Liver (tissue), 3 donors: ENCODE measurements at regions not wholly inside any gene's neighbourhood (a gene's known extent, or its start where the extent isn't known, plus 50 kb on each side); places are given as distances from the start of the nearest gene placed in this dataset.

Experiments
- ATF3 ChIP-seq: IDR thresholded peaks from 2 replicates; pipeline ENCODE4 v1.6.1; 2016; ENCODE audit warnings: antibody characterized with exemption
- CTCF ChIP-seq: fragments of 150-350 bp; IDR thresholded peaks from 2 replicates; pipeline ENCODE4 v1.5.1; 2017; ENCODE audit warnings: improper control_type of control experiment, low read depth, low read length; ENCODE audit not compliant: missing input control
- EGR1 ChIP-seq, 2 donors: IDR thresholded peaks; 2 replicates each; pipeline ENCODE4 v1.6.1; 2016 to 2018; ENCODE audit warnings: antibody characterized with exemption in 2 of 2, low read depth in 2 of 2
- GABPA ChIP-seq, 2 donors: IDR thresholded peaks in 1 of 2; conservative IDR thresholded peaks in 1 of 2; 2 replicates each; pipeline ENCODE4 v1.6.1; 2016; ENCODE audit warnings: antibody characterized with exemption in 2 of 2, mild to moderate bottlenecking in 1 of 2, moderate library complexity in 1 of 2
- HNF4G ChIP-seq: IDR thresholded peaks from 2 replicates; pipeline ENCODE4 v1.6.1; 2016; ENCODE audit warnings: antibody characterized with exemption
- JUND ChIP-seq, 2 donors: IDR thresholded peaks; 2 replicates each; pipeline ENCODE4 v1.6.1; 2016; ENCODE audit warnings: antibody characterized with exemption in 2 of 2
- RAD21 ChIP-seq, 2 donors: IDR thresholded peaks; 2 replicates each; pipeline ENCODE4 v1.6.1; 2016; ENCODE audit warnings: antibody characterized with exemption in 2 of 2, mild to moderate bottlenecking in 2 of 2
- SP1 ChIP-seq: IDR thresholded peaks from 2 replicates; pipeline ENCODE4 v1.6.1; 2018; ENCODE audit warnings: antibody characterized with exemption, mild to moderate bottlenecking
- YY1 ChIP-seq: IDR thresholded peaks from 2 replicates; pipeline ENCODE4 v1.6.1; 2016; ENCODE audit warnings: antibody characterized with exemption, mild to moderate bottlenecking
- TF ChIP-seq, protein P1 (sequence below): IDR thresholded peaks from 2 replicates; pipeline ENCODE4 v1.6.1; 2016; ENCODE audit warnings: antibody characterized with exemption, mild to moderate bottlenecking
- TF ChIP-seq, protein P2 (sequence below): IDR thresholded peaks from 2 replicates; pipeline ENCODE4 v1.6.1; 2016; ENCODE audit warnings: antibody characterized with exemption
- TF ChIP-seq, protein P3 (sequence below): IDR thresholded peaks from 2 replicates; pipeline ENCODE4 v1.6.1; 2016; ENCODE audit warnings: antibody characterized with exemption
- donor health status: healthy.
- donor health status: healthy.

- no peak for TF ChIP-seq CTCF
- TF ChIP-seq EGR1 (IDR thresholded peaks at IDR 0.05; ENCODE audit: low read depth in 2 of 2): no peak
- TF ChIP-seq, protein P1, sequence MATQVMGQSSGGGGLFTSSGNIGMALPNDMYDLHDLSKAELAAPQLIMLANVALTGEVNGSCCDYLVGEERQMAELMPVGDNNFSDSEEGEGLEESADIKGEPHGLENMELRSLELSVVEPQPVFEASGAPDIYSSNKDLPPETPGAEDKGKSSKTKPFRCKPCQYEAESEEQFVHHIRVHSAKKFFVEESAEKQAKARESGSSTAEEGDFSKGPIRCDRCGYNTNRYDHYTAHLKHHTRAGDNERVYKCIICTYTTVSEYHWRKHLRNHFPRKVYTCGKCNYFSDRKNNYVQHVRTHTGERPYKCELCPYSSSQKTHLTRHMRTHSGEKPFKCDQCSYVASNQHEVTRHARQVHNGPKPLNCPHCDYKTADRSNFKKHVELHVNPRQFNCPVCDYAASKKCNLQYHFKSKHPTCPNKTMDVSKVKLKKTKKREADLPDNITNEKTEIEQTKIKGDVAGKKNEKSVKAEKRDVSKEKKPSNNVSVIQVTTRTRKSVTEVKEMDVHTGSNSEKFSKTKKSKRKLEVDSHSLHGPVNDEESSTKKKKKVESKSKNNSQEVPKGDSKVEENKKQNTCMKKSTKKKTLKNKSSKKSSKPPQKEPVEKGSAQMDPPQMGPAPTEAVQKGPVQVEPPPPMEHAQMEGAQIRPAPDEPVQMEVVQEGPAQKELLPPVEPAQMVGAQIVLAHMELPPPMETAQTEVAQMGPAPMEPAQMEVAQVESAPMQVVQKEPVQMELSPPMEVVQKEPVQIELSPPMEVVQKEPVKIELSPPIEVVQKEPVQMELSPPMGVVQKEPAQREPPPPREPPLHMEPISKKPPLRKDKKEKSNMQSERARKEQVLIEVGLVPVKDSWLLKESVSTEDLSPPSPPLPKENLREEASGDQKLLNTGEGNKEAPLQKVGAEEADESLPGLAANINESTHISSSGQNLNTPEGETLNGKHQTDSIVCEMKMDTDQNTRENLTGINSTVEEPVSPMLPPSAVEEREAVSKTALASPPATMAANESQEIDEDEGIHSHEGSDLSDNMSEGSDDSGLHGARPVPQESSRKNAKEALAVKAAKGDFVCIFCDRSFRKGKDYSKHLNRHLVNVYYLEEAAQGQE: no peak
- no peak for TF ChIP-seq RAD21 (IDR thresholded peaks at IDR 0.05)
- TF ChIP-seq, protein P2, sequence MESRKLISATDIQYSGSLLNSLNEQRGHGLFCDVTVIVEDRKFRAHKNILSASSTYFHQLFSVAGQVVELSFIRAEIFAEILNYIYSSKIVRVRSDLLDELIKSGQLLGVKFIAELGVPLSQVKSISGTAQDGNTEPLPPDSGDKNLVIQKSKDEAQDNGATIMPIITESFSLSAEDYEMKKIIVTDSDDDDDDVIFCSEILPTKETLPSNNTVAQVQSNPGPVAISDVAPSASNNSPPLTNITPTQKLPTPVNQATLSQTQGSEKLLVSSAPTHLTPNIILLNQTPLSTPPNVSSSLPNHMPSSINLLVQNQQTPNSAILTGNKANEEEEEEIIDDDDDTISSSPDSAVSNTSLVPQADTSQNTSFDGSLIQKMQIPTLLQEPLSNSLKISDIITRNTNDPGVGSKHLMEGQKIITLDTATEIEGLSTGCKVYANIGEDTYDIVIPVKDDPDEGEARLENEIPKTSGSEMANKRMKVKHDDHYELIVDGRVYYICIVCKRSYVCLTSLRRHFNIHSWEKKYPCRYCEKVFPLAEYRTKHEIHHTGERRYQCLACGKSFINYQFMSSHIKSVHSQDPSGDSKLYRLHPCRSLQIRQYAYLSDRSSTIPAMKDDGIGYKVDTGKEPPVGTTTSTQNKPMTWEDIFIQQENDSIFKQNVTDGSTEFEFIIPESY: no peak
- TF ChIP-seq YY1: no peak
- TF ChIP-seq GABPA (IDR thresholded peaks at IDR 0.05 in 1 of 2, conservative IDR thresholded peaks at IDR 0.05 in 1 of 2): no peak
- TF ChIP-seq SP1: no peak
- no peak for TF ChIP-seq JUND (IDR thresholded peaks at IDR 0.05)
- TF ChIP-seq HNF4G: no peak
- no peak for TF ChIP-seq ATF3
- TF ChIP-seq, protein P3, sequence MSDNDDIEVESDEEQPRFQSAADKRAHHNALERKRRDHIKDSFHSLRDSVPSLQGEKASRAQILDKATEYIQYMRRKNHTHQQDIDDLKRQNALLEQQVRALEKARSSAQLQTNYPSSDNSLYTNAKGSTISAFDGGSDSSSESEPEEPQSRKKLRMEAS: no peak
These were observed 1445.4 kb downstream of the AACS start for GRCh38 chr12:126510630-126511029.
